ENCODE measurements at regions not wholly inside any gene's neighbourhood (a gene's known extent, or its start where the extent isn't known, plus 50 kb on each side); places are given as distances from the start of the nearest gene placed in this dataset.

DNA sequence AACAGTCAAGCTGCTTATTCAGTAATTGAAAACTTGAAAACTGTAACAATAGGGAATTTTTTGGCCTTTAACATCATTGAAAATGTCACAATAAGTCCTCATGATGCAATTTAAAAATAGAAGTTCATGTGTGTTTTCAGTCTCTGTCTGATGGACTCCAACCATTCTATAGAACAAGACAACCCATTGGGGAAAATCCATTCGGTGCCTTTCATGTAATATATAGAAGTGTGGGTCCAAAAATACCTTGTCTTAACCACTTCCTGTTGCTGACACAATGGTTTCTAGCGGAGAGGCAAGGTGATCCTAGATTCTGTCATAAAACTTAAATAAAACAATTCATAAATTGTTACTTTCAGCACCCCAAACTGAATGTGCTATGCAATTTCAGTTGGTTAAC is 1131.3 kb upstream of the MAP3K7 start (continued):
- TF ChIP-seq PBX3 (IDR thresholded peaks at IDR 0.05; ENCODE audit: insufficient replicate concordance, low read depth, low read length) (no peak), IKZF2 (IDR thresholded peaks at IDR 0.05) (peak; percentile 41 to 62; a peak in 2 of 4 replicates), TCF12 (IDR thresholded peaks at IDR 0.05; ENCODE audit: low read depth, low read length) (no peak), SMAD5 (IDR thresholded peaks at IDR 0.05; ENCODE audit: low read depth) (no peak), SMARCA5 (IDR thresholded peaks at IDR 0.05) (no peak), RB1 (IDR thresholded peaks at IDR 0.05; ENCODE audit: borderline replicate concordance) (no peak), JUNB (IDR thresholded peaks at IDR 0.05) (peak; percentile 75), TBL1XR1 (IDR thresholded peaks at IDR 0.05; ENCODE audit: low read depth, low read length) (no peak), ZNF622 (IDR thresholded peaks at IDR 0.05) (no peak), KAT2A (conservative IDR thresholded peaks at IDR 0.05; ENCODE audit: control insufficient read depth, low read depth, low read length) (no peak), MTA2 (IDR thresholded peaks at IDR 0.05; ENCODE audit: low read depth) (peak; percentile 62; the same call in 1 of the 2 replicates), BCL11A (IDR thresholded peaks at IDR 0.05; ENCODE audit: low read depth, low read length) (peak; percentile 45; the same call in 1 of the 2 replicates), CHD4 (IDR thresholded peaks at IDR 0.05) (no peak), RCOR1 (conservative IDR thresholded peaks at IDR 0.05; ENCODE audit: low read depth, low read length) (no peak), CHD1 (IDR thresholded peaks at IDR 0.05; ENCODE audit: low read depth, low read length) (no peak), SIN3A (IDR thresholded peaks at IDR 0.05; ENCODE audit: low read depth, low read length) (no peak)
- TF ChIP-seq, protein P1, sequence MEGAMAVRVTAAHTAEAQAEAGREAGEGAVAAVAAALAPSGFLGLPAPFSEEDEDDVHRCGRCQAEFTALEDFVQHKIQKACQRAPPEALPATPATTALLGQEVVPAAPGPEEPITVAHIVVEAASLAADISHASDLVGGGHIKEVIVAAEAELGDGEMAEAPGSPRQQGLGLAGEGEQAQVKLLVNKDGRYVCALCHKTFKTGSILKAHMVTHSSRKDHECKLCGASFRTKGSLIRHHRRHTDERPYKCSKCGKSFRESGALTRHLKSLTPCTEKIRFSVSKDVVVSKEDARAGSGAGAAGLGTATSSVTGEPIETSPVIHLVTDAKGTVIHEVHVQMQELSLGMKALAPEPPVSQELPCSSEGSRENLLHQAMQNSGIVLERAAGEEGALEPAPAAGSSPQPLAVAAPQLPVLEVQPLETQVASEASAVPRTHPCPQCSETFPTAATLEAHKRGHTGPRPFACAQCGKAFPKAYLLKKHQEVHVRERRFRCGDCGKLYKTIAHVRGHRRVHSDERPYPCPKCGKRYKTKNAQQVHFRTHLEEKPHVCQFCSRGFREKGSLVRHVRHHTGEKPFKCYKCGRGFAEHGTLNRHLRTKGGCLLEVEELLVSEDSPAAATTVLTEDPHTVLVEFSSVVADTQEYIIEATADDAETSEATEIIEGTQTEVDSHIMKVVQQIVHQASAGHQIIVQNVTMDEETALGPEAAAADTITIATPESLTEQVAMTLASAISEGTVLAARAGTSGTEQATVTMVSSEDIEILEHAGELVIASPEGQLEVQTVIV (IDR thresholded peaks at IDR 0.05; ENCODE audit: borderline replicate concordance, partially characterized antibody) = no peak
- TF ChIP-seq, protein P2, sequence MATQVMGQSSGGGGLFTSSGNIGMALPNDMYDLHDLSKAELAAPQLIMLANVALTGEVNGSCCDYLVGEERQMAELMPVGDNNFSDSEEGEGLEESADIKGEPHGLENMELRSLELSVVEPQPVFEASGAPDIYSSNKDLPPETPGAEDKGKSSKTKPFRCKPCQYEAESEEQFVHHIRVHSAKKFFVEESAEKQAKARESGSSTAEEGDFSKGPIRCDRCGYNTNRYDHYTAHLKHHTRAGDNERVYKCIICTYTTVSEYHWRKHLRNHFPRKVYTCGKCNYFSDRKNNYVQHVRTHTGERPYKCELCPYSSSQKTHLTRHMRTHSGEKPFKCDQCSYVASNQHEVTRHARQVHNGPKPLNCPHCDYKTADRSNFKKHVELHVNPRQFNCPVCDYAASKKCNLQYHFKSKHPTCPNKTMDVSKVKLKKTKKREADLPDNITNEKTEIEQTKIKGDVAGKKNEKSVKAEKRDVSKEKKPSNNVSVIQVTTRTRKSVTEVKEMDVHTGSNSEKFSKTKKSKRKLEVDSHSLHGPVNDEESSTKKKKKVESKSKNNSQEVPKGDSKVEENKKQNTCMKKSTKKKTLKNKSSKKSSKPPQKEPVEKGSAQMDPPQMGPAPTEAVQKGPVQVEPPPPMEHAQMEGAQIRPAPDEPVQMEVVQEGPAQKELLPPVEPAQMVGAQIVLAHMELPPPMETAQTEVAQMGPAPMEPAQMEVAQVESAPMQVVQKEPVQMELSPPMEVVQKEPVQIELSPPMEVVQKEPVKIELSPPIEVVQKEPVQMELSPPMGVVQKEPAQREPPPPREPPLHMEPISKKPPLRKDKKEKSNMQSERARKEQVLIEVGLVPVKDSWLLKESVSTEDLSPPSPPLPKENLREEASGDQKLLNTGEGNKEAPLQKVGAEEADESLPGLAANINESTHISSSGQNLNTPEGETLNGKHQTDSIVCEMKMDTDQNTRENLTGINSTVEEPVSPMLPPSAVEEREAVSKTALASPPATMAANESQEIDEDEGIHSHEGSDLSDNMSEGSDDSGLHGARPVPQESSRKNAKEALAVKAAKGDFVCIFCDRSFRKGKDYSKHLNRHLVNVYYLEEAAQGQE (IDR thresholded peaks at IDR 0.05; ENCODE audit: low read depth, low read length) = no peak
- TF ChIP-seq, protein P3, sequence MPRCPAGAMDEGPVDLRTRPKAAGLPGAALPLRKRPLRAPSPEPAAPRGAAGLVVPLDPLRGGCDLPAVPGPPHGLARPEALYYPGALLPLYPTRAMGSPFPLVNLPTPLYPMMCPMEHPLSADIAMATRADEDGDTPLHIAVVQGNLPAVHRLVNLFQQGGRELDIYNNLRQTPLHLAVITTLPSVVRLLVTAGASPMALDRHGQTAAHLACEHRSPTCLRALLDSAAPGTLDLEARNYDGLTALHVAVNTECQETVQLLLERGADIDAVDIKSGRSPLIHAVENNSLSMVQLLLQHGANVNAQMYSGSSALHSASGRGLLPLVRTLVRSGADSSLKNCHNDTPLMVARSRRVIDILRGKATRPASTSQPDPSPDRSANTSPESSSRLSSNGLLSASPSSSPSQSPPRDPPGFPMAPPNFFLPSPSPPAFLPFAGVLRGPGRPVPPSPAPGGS (IDR thresholded peaks at IDR 0.05; ENCODE audit: borderline replicate concordance, insufficient read depth, low read depth, low read length, poor library complexity, severe bottlenecking) = peak; percentile 61
- TF ChIP-seq, protein P4, sequence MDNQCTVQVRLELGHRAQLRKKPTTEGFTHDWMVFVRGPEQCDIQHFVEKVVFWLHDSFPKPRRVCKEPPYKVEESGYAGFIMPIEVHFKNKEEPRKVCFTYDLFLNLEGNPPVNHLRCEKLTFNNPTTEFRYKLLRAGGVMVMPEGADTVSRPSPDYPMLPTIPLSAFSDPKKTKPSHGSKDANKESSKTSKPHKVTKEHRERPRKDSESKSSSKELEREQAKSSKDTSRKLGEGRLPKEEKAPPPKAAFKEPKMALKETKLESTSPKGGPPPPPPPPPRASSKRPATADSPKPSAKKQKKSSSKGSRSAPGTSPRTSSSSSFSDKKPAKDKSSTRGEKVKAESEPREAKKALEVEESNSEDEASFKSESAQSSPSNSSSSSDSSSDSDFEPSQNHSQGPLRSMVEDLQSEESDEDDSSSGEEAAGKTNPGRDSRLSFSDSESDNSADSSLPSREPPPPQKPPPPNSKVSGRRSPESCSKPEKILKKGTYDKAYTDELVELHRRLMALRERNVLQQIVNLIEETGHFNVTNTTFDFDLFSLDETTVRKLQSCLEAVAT (IDR thresholded peaks at IDR 0.05) = no peak

Data from GM12878 (cell line).